ENCODE measurements at regions not wholly inside any gene's neighbourhood (a gene's known extent, or its start where the extent isn't known, plus 50 kb on each side); places are given as distances from the start of the nearest gene placed in this dataset.
A peak's percentile ranks its signal among the peaks of the same experiment; 100 is the strongest.

- DNase-seq (ENCODE audit: low read depth) = no peak
- TF ChIP-seq CTCF (conservative IDR thresholded peaks at IDR 0.05; ENCODE audit: control insufficient read depth, insufficient read depth, low read depth, low read length) = no peak
Observed at GRCh38 chr6:40732878-40733277, 145.7 kb upstream of the LRFN2 start.

GRCh38 chr6:40728643-40729042 is 141.5 kb upstream of the LRFN2 start:
- DNase-seq (ENCODE audit: low read depth) = no peak
- H3K4me3 ChIP-seq (ENCODE audit: control insufficient read depth, low read depth, low read length) = no peak overlapping the region
- TF ChIP-seq CTCF (conservative IDR thresholded peaks at IDR 0.05; ENCODE audit: control insufficient read depth, insufficient read depth, low read depth, low read length) = no peak

More at GRCh38 chr6:40732878-40733277, 145.7 kb upstream of the LRFN2 start:
- H3K4me3 ChIP-seq (ENCODE audit: control insufficient read depth, low read depth, low read length) = no peak overlapping the region

GRCh38 chr6:40727271-40727670 is 140.1 kb upstream of the LRFN2 start:
- TF ChIP-seq CTCF (conservative IDR thresholded peaks at IDR 0.05; ENCODE audit: control insufficient read depth, insufficient read depth, low read depth, low read length) = no peak
- no peak for DNase-seq (ENCODE audit: low read depth)
- no peak overlapping the region for H3K4me3 ChIP-seq (ENCODE audit: control insufficient read depth, low read depth, low read length)

GRCh38 chr6:40726853-40727252 is 139.7 kb upstream of the LRFN2 start:
- DNase-seq (ENCODE audit: low read depth) = no peak
- no peak overlapping the region for H3K4me3 ChIP-seq (ENCODE audit: control insufficient read depth, low read depth, low read length)
- TF ChIP-seq CTCF (conservative IDR thresholded peaks at IDR 0.05; ENCODE audit: control insufficient read depth, insufficient read depth, low read depth, low read length) = no peak

GRCh38 chr6:40725390-40725789 is 138.2 kb upstream of the LRFN2 start:
- no peak overlapping the region for H3K4me3 ChIP-seq (ENCODE audit: control insufficient read depth, low read depth, low read length)
- DNase-seq (ENCODE audit: low read depth) = no peak
- no peak for TF ChIP-seq CTCF (conservative IDR thresholded peaks at IDR 0.05; ENCODE audit: control insufficient read depth, insufficient read depth, low read depth, low read length)

GRCh38 chr6:40724886-40725285 is 137.7 kb upstream of the LRFN2 start:
- no peak overlapping the region for H3K4me3 ChIP-seq (ENCODE audit: control insufficient read depth, low read depth, low read length)
- DNase-seq (ENCODE audit: low read depth) = no peak
- TF ChIP-seq CTCF (conservative IDR thresholded peaks at IDR 0.05; ENCODE audit: control insufficient read depth, insufficient read depth, low read depth, low read length) = no peak

- H3K4me3 ChIP-seq (ENCODE audit: control insufficient read depth, low read depth, low read length) = no peak overlapping the region
- no peak for TF ChIP-seq CTCF (conservative IDR thresholded peaks at IDR 0.05; ENCODE audit: control insufficient read depth, insufficient read depth, low read depth, low read length)
- DNase-seq (ENCODE audit: low read depth) = peak; percentile 15
Observed at GRCh38 chr6:40723967-40724366, 136.8 kb upstream of the LRFN2 start.

Measured in fibroblast of mammary gland (primary cell).